ENCODE measurements at regions not wholly inside any gene's neighbourhood (a gene's known extent, or its start where the extent isn't known, plus 50 kb on each side); places are given as distances from the start of the nearest gene placed in this dataset.

DNA sequence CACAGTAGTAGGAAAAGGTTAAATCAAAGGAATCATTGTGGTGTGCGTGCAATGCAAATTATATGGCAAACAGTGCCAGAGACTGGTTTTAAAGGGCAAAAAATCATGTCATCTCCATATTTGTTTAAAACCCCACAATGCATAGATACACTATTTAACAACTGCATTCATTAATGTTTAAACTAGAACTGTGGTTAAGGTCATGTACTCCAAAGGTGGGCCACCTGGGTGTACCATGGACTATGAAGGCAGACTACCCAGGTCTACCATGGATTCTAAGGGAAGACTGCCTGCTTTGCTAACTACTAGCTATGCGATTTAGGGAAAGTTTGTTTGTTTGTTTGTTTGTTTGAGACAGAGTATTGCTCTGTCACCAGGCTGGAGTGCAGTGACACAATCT lies 356.3 kb downstream of the ZEB2 start:
- TF ChIP-seq CTCF (IDR thresholded peaks at IDR 0.05), result no peak
- DNase-seq (ENCODE audit: low spot score), result no peak
- H3K4me3 ChIP-seq, result no peak overlapping the region

DNA sequence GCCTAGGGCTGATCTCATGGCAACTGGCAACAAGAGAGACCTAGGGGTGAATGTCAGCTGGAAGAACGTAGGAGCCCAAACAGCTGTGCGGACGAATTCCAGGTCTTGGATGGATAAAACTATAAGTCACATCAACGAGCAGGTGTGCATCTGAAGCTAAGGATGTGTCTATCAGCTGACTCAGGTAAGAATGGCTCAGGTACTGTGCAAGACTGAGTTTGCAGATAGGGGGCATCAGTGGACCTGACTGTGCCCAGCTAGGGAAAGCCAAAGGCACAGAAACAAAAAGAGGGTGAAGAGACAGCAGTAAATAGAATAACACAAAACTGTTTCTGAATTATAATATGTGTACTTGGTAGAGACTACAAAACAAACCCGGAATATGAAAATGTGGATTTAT lies 357.3 kb downstream of the ZEB2 start:
- no peak for DNase-seq (ENCODE audit: low spot score)
- H3K27ac ChIP-seq, result no peak overlapping the region
- TF ChIP-seq CTCF (IDR thresholded peaks at IDR 0.05), result no peak

More for the DNA sequence above, 356.3 kb downstream of the ZEB2 start:
- no peak overlapping the region for H3K27ac ChIP-seq

DNA sequence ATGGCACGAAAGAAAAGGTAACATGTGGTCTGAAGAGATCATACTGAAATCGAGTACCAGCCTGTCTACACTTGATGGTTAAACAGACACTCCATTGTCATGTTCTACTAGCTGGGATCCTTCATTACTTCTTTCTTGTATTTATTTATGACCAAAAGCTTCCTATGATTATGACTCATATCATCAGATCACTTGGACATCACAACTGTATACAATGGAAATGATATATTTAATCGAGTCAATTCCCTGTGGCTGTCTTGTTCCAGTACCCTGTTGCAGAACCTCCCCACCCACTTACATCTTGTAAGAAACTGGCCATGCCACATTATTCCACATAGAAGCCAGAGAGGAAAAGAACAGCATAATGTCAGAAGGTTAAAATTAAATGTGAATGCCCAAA lies 358.9 kb downstream of the ZEB2 start:
- Histone ChIP-seq H3K27ac (no peak overlapping the region), H3K4me3 (no peak overlapping the region)
- no peak for TF ChIP-seq CTCF (IDR thresholded peaks at IDR 0.05)
- no peak for DNase-seq (ENCODE audit: low spot score)

More for the DNA sequence above, 357.3 kb downstream of the ZEB2 start:
- no peak overlapping the region for H3K4me3 ChIP-seq

- H3K4me3 ChIP-seq, result no peak overlapping the region
- no peak for DNase-seq (ENCODE audit: low spot score)
- H3K27ac ChIP-seq, result no peak overlapping the region
- TF ChIP-seq CTCF (IDR thresholded peaks at IDR 0.05), result no peak
Measured at GRCh38 chr2:144159240-144159639, 360.7 kb downstream of the ZEB2 start.

DNA sequence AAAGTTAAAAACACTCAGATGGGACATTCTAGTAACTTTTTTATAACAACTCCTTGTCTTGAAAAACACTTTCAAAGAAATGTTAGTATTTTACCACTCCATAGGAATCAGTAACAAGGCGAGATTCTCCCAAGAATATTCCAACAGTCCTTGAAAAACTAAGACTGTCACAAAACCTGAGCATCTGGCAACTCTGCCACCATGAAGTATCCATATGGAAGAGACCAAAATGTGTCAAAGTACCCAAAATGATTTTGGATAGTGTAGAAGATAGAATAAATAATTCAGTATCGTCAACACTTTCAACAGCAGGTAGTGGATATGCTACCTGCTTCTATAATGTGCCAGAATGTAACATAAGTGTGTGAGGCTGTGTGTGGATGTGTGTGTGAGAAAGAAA lies 361.8 kb downstream of the ZEB2 start:
- DNase-seq (ENCODE audit: low spot score), result no peak
- TF ChIP-seq CTCF (IDR thresholded peaks at IDR 0.05), result no peak
- no peak overlapping the region for H3K4me3 ChIP-seq
- no peak overlapping the region for H3K27ac ChIP-seq

DNA sequence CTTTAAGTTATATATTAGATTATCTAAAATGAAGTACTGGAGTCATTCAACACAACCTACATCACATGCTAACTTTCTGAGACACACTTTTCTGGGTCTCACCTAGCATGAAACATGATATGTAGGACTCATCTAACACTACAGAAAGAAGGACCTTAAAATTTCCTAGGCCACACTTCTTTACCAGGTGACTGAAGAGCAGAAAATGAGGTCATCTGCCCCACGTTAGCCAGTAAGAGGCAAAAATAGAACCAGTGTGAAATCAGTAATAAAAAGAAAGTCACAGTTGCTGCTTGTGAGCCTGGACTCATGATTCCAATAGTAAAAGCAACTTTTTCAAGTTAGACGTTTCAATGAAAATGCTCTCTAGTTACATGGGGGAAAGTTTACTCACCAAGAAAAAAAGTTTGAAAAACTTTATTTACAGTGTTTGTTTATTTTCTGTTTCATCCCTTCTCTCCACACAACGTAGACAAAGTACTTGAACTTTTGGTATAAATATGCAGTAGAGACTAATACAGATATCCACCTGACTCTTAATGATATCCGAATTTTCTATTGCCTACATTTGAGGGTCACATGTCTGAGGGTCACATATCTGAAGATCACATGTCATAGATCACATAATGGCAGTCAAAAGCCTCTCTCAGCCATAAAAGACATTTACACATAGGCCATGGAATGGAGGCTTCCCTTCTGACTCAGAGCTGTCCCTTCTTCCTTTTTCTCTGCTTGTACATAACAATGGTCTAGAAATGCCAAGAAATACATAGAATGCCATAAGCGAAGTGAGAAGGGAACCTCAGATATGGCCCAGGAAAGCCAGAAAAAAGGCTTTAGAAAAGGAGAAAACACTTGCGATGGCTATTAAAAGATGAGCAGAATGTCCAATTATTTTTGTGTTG lies 362.9 kb downstream of the ZEB2 start:
- no peak for TF ChIP-seq CTCF (IDR thresholded peaks at IDR 0.05)

GRCh38 chr2:144154205-144154604 lies 365.7 kb downstream of the ZEB2 start:
- DNase-seq (ENCODE audit: low spot score), result no peak
- Histone ChIP-seq H3K27ac (no peak overlapping the region), H3K4me3 (no peak overlapping the region)
- no peak for TF ChIP-seq CTCF (IDR thresholded peaks at IDR 0.05)

More for the DNA sequence above, 362.9 kb downstream of the ZEB2 start:
- Histone ChIP-seq H3K4me3 (no peak overlapping the region), H3K27ac (no peak overlapping the region)
- DNase-seq (ENCODE audit: low spot score), result no peak

Measured in coronary artery (tissue), 2 donors.